Thoracic aorta (tissue), 2 donors: ENCODE measurements at regions not wholly inside any gene's neighbourhood (a gene's known extent, or its start where the extent isn't known, plus 50 kb on each side); places are given as distances from the start of the nearest gene placed in this dataset.

Experiments used
- ATAC-seq: fragments of 150-250 bp; one replicate; pipeline ENCODE4 v1.8.0; 2017; ENCODE audit warnings: low read depth; ENCODE audit not compliant: insufficient number of reproducible peaks, low FRiP score
- DNase-seq: peaks from one replicate; pipeline ENCODE4 v3.0.0-alpha.2; 2020; ENCODE audit warnings: low spot score
- H3K27ac ChIP-seq, 2 donors: fragments of 200-600 bp; sonication (generic); 1 replicate in 1 of 2; 2 replicates in 1 of 2; pipeline ENCODE4 v1.5.1; 2016; ENCODE audit warnings: mild to moderate bottlenecking in 2 of 2, moderate library complexity in 2 of 2
- H3K27me3 ChIP-seq: fragments of 200-600 bp; sonication (generic); replicated peaks from 2 replicates; pipeline ENCODE4 v1.6.0; 2016; ENCODE audit warnings: mild to moderate bottlenecking; ENCODE audit not compliant: insufficient read depth
- H3K36me3 ChIP-seq: fragments of 200-600 bp; sonication (generic); one replicate; pipeline ENCODE4 v1.5.1; 2016
- H3K4me1 ChIP-seq, 2 donors: fragments of 200-600 bp; sonication (generic); 1 replicate in 1 of 2; 2 replicates in 1 of 2; pipeline versions ENCODE4 v1.5.1 to v1.6.0; 2016; ENCODE audit warnings: low read depth in 2 of 2, mild to moderate bottlenecking in 1 of 2; ENCODE audit not compliant: control insufficient read depth in 1 of 2
- H3K4me3 ChIP-seq: fragments of 200-600 bp; sonication (generic); 2 replicates; pipeline ENCODE4 v1.5.1; 2016; ENCODE audit warnings: mild to moderate bottlenecking
- H3K9me3 ChIP-seq: fragments of 200-600 bp; sonication (generic); 2 replicates; pipeline ENCODE4 v1.5.1; 2016
- TF ChIP-seq, protein P1 (sequence below): fragments of 200-600 bp; sonication (generic); IDR thresholded peaks from one replicate; pipeline ENCODE4 v1.5.1; 2019; ENCODE audit warnings: antibody characterized with exemption

DNA sequence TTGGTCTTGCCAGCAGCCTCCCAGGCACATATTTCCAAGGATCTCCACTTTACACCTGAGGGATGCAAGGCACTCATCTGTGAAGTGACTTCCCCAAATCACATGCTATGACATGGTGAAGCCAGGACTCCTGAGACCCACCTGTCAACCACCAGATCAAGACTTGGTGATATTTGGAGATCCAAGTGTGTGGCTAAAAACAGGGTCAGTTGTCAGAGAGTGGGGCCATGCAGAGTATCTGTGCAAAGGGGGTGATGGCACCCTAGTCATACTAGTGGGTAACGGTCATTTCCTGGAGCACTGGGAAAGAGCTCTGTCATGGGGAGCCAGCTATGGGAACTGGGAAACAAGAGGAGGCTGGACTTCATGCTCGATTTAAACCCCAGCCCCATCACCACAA is 218.4 kb upstream of the IRS2 start:
- no peak overlapping the region for H3K27ac ChIP-seq

DNA sequence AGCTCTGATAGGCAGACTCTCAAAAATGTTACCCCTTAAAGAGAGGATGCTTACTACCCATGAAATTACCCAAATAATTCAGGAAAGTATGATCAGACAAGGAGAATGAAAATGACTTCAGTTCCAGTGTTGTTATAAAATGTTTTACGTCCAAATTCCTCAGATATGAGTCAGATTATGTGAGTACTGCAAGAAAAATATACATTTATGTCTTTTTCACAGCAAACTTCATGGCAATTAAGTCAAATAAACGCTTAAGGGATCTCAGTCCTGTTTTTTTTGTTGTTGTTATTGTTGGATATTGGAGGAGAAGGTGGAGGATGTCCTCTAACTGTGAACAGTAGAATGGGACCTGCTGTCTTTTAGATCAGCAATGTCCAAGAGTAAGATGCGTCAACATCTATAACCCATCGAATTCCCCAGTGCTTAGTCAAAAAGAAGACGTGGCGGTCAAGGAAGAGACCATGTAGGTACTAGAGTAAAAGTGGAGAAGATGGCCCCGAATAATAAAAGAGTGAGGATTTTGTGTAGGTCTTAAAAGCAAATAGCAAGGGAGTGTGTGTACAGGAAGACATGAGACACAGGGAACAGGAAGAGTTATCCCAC is 215.4 kb upstream of the IRS2 start:
- no peaks in the 10 kb centered on the region for H3K27me3 ChIP-seq
- no peak overlapping the region for H3K27ac ChIP-seq
- H3K36me3 ChIP-seq = no peaks in the 10 kb centered on the region
- TF ChIP-seq, protein P1, sequence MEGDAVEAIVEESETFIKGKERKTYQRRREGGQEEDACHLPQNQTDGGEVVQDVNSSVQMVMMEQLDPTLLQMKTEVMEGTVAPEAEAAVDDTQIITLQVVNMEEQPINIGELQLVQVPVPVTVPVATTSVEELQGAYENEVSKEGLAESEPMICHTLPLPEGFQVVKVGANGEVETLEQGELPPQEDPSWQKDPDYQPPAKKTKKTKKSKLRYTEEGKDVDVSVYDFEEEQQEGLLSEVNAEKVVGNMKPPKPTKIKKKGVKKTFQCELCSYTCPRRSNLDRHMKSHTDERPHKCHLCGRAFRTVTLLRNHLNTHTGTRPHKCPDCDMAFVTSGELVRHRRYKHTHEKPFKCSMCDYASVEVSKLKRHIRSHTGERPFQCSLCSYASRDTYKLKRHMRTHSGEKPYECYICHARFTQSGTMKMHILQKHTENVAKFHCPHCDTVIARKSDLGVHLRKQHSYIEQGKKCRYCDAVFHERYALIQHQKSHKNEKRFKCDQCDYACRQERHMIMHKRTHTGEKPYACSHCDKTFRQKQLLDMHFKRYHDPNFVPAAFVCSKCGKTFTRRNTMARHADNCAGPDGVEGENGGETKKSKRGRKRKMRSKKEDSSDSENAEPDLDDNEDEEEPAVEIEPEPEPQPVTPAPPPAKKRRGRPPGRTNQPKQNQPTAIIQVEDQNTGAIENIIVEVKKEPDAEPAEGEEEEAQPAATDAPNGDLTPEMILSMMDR = no peak
- no peaks in the 10 kb centered on the region for H3K9me3 ChIP-seq
- ATAC-seq = no peak
- H3K4me3 ChIP-seq = no peak overlapping the region
- H3K4me1 ChIP-seq = no peaks in the 10 kb centered on the region
- DNase-seq = no peak

More for the DNA sequence above, 218.4 kb upstream of the IRS2 start:
- Histone ChIP-seq H3K27me3 (no peaks in the 10 kb centered on the region), H3K9me3 (no peaks in the 10 kb centered on the region), H3K4me1 (no peaks in the 10 kb centered on the region), H3K4me3 (no peak overlapping the region), H3K36me3 (no peaks in the 10 kb centered on the region)
- TF ChIP-seq, protein P1 = no peak
- DNase-seq (no peak), ATAC-seq (no peak)

DNA sequence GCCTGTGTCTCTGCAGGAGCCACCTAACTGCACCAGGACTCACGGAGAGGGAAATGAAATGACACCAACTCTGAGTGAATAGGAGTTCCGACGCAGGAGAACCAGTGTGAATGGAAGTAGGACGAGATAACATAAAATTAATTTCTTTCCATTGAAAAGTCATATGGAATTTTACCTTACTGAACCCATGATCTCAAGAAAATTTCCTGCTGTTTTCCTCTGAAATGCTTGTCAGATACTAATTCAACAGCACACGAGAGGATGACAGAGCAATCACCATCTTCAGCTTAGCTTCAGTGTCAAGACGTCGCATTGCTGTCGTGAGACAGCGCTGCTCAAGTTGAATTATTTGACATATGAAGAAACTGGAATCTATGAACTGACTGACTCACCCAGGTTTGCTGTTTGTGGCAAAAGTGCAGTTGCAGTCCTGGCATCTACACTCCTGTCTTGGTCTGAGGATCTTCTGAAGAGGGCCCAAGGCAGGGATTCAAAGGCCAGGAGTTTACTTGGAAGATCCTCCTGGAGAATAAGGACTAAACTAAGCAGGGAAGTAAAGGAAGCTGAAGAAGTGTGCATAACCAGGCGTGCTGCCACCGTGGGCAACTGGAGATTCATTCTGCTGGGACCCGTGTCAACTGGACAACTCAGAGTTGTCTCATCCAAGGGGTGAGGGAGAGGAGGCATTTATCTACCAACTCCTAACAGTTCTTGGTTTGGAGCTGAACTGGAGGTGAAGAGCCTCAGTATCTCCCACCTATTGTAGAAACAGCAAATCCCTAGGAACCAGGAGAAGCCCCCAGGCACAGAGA is 214.4 kb upstream of the IRS2 start:
- Histone ChIP-seq H3K36me3 (no peaks in the 10 kb centered on the region), H3K27ac (no peak overlapping the region), H3K9me3 (no peaks in the 10 kb centered on the region), H3K4me1 (no peaks in the 10 kb centered on the region), H3K4me3 (no peak overlapping the region), H3K27me3 (no peaks in the 10 kb centered on the region)
- ATAC-seq = no peak
- TF ChIP-seq, protein P1 = no peak
- no peak for DNase-seq

DNA sequence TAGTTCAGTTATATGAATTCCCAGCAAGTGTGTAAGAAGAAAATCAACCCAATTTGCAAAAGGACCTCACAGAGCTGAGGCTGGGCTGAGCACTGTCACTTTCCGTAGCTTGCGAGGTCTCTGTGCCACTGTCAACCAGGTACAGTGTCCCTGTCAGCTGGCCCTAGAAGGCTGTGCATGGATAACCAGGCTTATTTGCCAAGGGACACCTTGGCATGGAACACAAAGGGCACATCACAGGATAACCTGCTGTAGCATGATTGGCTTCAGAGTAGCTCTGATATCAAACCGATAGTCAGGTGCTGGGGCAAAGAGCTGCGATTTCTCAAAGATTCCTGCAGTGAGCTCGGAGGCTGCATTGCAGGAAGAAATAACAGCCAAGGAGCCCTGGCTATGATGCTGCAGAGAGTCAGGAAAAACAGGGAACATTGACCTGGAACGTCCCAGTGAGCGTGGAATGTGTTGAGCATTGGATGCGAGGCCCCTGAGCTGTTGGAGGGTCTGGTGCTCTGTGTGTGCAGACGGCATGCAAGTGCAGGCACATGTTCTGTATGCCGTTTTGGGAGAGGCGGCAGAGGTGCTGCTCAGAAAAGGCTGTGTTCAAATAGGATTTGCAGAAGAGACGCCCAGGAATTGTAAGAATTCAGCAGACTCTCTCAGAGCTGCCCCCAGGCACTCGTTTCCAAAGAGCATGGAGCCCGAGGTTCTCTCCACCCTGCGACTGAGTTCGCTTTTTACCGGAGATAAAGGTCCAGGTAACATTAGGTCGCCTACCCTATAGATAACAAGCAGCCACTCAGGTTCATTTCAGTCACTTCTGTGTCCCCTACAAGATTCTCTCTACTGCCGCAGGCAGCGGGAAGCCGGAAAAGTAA is 213.5 kb upstream of the IRS2 start:
- H3K4me3 ChIP-seq = no peak overlapping the region
- TF ChIP-seq, protein P1 = no peak
- no peaks in the 10 kb centered on the region for H3K27me3 ChIP-seq
- ATAC-seq = no peak
- DNase-seq = no peak
- no peaks in the 10 kb centered on the region for H3K4me1 ChIP-seq
- H3K36me3 ChIP-seq = no peaks in the 10 kb centered on the region
- no peaks in the 10 kb centered on the region for H3K9me3 ChIP-seq
- no peak overlapping the region for H3K27ac ChIP-seq
